ENCODE measurements at regions not wholly inside any gene's neighbourhood (a gene's known extent, or its start where the extent isn't known, plus 50 kb on each side); places are given as distances from the start of the nearest gene placed in this dataset.

DNA sequence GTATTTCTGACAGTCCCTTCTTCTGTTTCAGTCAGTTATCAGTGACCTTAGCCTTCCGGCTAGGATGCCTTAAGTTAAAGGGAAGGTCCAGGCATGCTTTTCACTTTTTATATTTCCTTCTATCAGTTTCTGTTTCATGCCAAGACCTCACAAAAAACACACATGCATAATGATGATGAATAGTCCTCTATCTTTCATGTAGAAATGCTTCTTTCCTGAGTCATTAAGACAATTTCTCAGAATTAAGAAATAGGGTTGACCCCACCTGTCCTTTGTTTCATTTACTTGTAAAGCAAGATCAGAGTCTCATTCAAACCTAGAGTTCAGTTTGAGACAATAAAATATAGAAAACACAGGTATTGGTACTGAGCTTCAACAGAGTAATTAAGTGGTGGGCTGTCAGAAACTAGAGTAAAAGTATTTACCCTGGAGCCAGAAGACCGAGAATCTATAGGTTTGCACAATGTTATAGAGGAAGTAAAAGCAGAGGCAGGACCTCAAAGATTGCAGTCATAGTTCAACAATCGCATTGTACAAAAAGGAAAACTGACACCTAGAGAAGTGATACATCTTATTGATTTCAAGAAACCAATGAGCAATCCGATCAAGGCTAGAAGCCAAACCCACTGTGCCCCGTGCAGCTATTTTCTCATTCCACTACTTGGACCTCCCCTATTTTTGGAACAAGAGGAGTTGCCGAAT is 118.7 kb upstream of the PUM3 start:
- Mint-ChIP-seq H3K36me3 (ENCODE audit: unreplicated experiment) (no peaks in the 10 kb centered on the region), H3K4me1 (ENCODE audit: unreplicated experiment) (no peaks in the 10 kb centered on the region), H3K4me3 (ENCODE audit: unreplicated experiment) (no peak overlapping the region), H3K9me3 (ENCODE audit: unreplicated experiment) (no peaks in the 10 kb centered on the region), H3K27ac (ENCODE audit: unreplicated experiment) (no peak overlapping the region), H3K27me3 (ENCODE audit: unreplicated experiment) (peaks cover 5% of the 10 kb centered on the region)
- no peak for TF ChIP-seq CTCF (IDR thresholded peaks at IDR 0.05)
- DNase-seq (ENCODE audit: extremely low spot score, unreplicated experiment): no peak

- Mint-ChIP-seq H3K4me3 (ENCODE audit: unreplicated experiment) (no peak overlapping the region), H3K36me3 (ENCODE audit: unreplicated experiment) (no peaks in the 10 kb centered on the region), H3K27me3 (ENCODE audit: unreplicated experiment) (peaks cover 15% of the 10 kb centered on the region), H3K27ac (ENCODE audit: unreplicated experiment) (no peak overlapping the region), H3K9me3 (ENCODE audit: unreplicated experiment) (no peaks in the 10 kb centered on the region), H3K4me1 (ENCODE audit: unreplicated experiment) (no peaks in the 10 kb centered on the region)
- no peak for TF ChIP-seq CTCF (IDR thresholded peaks at IDR 0.05)
- DNase-seq (ENCODE audit: extremely low spot score, unreplicated experiment): no peak
Measured at GRCh38 chr9:2958219-2958618, 114.3 kb upstream of the PUM3 start.

GRCh38 chr9:2957656-2958200 is 113.8 kb upstream of the PUM3 start:
- no peaks in the 10 kb centered on the region for H3K9me3 Mint-ChIP-seq (ENCODE audit: unreplicated experiment)
- H3K27ac Mint-ChIP-seq (ENCODE audit: unreplicated experiment): no peak overlapping the region
- H3K36me3 Mint-ChIP-seq (ENCODE audit: unreplicated experiment): no peaks in the 10 kb centered on the region
- peaks cover 15% of the 10 kb centered on the region for H3K27me3 Mint-ChIP-seq (ENCODE audit: unreplicated experiment)
- no peak overlapping the region for H3K4me3 Mint-ChIP-seq (ENCODE audit: unreplicated experiment)
- no peaks in the 10 kb centered on the region for H3K4me1 Mint-ChIP-seq (ENCODE audit: unreplicated experiment)
- no peak for DNase-seq (ENCODE audit: extremely low spot score, unreplicated experiment)
- no peak for TF ChIP-seq CTCF (IDR thresholded peaks at IDR 0.05)

DNA sequence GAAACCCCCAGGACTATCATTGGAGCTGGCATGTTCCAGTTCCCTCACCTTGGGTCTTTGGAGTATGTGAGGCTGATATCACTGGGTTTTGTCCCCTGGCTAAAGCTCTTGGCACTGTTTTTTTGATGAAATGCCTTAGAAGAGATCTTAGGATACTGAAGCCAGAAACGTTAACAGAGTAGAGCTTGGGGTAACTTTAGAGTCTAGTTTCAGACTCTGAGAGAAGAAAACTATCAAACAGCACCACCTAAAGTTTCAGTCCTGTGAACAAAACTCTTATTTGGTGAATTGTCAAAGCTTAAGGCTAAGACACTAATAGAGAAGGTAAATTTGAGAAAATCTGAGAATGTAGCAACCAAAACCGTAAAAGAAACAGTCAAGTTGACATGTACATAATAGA is 111.7 kb upstream of the PUM3 start:
- Mint-ChIP-seq H3K9me3 (ENCODE audit: unreplicated experiment) (no peaks in the 10 kb centered on the region), H3K4me3 (ENCODE audit: unreplicated experiment) (no peak overlapping the region), H3K4me1 (ENCODE audit: unreplicated experiment) (no peaks in the 10 kb centered on the region), H3K36me3 (ENCODE audit: unreplicated experiment) (no peaks in the 10 kb centered on the region), H3K27me3 (ENCODE audit: unreplicated experiment) (peaks cover 18% of the 10 kb centered on the region), H3K27ac (ENCODE audit: unreplicated experiment) (no peak overlapping the region)
- no peak for DNase-seq (ENCODE audit: extremely low spot score, unreplicated experiment)
- peak; percentile 33 for TF ChIP-seq CTCF (IDR thresholded peaks at IDR 0.05)

DNA sequence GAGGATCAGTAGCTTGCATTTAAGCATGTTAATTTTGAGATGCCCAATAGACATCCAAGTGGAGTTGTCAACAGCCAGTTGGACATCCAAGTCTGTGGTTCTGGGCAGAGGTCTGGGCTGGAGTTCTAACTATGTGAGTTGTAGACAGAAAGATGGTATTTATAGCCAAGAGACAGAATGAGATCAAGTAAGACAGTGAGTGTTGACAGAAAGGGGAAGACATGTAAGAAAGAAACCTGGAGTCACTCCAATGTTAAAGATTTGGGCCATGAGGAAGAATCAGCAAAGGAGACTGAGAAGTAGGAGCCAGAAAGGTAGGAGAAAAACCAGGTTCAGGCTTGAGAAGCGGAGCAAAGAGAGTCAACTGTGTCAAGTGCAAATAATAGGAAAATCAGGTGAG is 95.5 kb upstream of the PUM3 start:
- no peaks in the 10 kb centered on the region for H3K9me3 Mint-ChIP-seq (ENCODE audit: unreplicated experiment)

More for the DNA sequence above, 95.5 kb upstream of the PUM3 start:
- no peaks in the 10 kb centered on the region for H3K4me1 Mint-ChIP-seq (ENCODE audit: unreplicated experiment)
- DNase-seq (ENCODE audit: extremely low spot score, unreplicated experiment): no peak
- no peak overlapping the region for H3K27ac Mint-ChIP-seq (ENCODE audit: unreplicated experiment)
- TF ChIP-seq CTCF (IDR thresholded peaks at IDR 0.05): no peak
- H3K4me3 Mint-ChIP-seq (ENCODE audit: unreplicated experiment): no peak overlapping the region
- no peaks in the 10 kb centered on the region for H3K36me3 Mint-ChIP-seq (ENCODE audit: unreplicated experiment)
- peaks cover 12% of the 10 kb centered on the region for H3K27me3 Mint-ChIP-seq (ENCODE audit: unreplicated experiment)
